DOHH2 (cell line): ENCODE measurements at regions not wholly inside any gene's neighbourhood (a gene's known extent, or its start where the extent isn't known, plus 50 kb on each side); places are given as distances from the start of the nearest gene placed in this dataset.

ENCODE experiments used
- H3F3A ChIP-seq: fragments of 200-600 bp; sonication (generic), shearing (Covaris generic); 2 replicates; pipeline ENCODE4 v1.6.0; 2016; ENCODE audit warnings: antibody characterized with exemption, mild to moderate bottlenecking; ENCODE audit not compliant: control insufficient read depth, insufficient read depth
- H3K27ac ChIP-seq: fragments of 200-600 bp; sonication (generic); 2 replicates; pipeline ENCODE4 v1.5.1; 2014; ENCODE audit warnings: low read depth, mild to moderate bottlenecking, low read length, moderate library complexity
- H3K27me3 ChIP-seq: fragments of 200-600 bp; sonication (generic); 2 replicates; pipeline ENCODE4 v1.6.1; 2014; ENCODE audit warnings: mild to moderate bottlenecking, low read length, mixed read lengths; ENCODE audit not compliant: control insufficient read depth
- H3K36me3 ChIP-seq: fragments of 200-600 bp; sonication (generic); 2 replicates; pipeline ENCODE4 v1.6.1; 2014; ENCODE audit warnings: mild to moderate bottlenecking, low read length, moderate library complexity, mixed read lengths; ENCODE audit not compliant: control insufficient read depth
- H3K4me1 ChIP-seq: fragments of 200-600 bp; sonication (generic); 2 replicates; pipeline ENCODE4 v1.6.1; 2014; ENCODE audit warnings: mild to moderate bottlenecking, low read length, mixed read lengths; ENCODE audit not compliant: control insufficient read depth
- H3K4me2 ChIP-seq: fragments of 200-600 bp; sonication (generic); 2 replicates; pipeline ENCODE4 v1.6.0; 2014; ENCODE audit warnings: mild to moderate bottlenecking, low read length, moderate library complexity
- H3K4me3 ChIP-seq: fragments of 200-600 bp; sonication (generic); 2 replicates; pipeline ENCODE4 v1.5.1; 2014; ENCODE audit warnings: mild to moderate bottlenecking, low read length, mixed read lengths
- H3K79me2 ChIP-seq: fragments of 200-600 bp; sonication (generic); 2 replicates; pipeline ENCODE4 v1.6.1; 2014; ENCODE audit warnings: mild to moderate bottlenecking, low read length, mixed read lengths; ENCODE audit not compliant: control insufficient read depth
- H3K9me2 ChIP-seq: fragments of 200-600 bp; sonication (generic); replicated peaks from 2 replicates; pipeline ENCODE4 v1.6.1; 2014; ENCODE audit warnings: mild to moderate bottlenecking, low read length, mixed read lengths; ENCODE audit not compliant: control insufficient read depth
- H3K9me3 ChIP-seq: fragments of 200-600 bp; sonication (generic); 2 replicates; pipeline ENCODE4 v1.6.1; 2014; ENCODE audit warnings: antibody characterized with exemption, low read length, mixed read lengths; ENCODE audit not compliant: control insufficient read depth, insufficient read depth
- H4K20me1 ChIP-seq: fragments of 200-600 bp; sonication (generic); 2 replicates; pipeline ENCODE4 v1.6.0; 2014; ENCODE audit warnings: low read depth, mild to moderate bottlenecking, antibody characterized with exemption, low read length, moderate library complexity; ENCODE audit not compliant: control insufficient read depth, insufficient read depth
- EZH2phosphoT487 ChIP-seq: fragments of 200-600 bp; sonication (generic); IDR thresholded peaks from 2 replicates; pipeline ENCODE4 v1.6.1; 2017; ENCODE audit warnings: borderline replicate concordance, mild to moderate bottlenecking, antibody characterized with exemption, low read length, moderate library complexity, mixed read lengths
- TF ChIP-seq, protein P1 (sequence below): fragments of 200-600 bp; sonication (generic); IDR thresholded peaks from one replicate; pipeline ENCODE4 v1.5.1; 2014; ENCODE audit warnings: antibody characterized with exemption, mild to moderate bottlenecking, low read depth, low read length; ENCODE audit not compliant: poor library complexity, severe bottlenecking

DNA sequence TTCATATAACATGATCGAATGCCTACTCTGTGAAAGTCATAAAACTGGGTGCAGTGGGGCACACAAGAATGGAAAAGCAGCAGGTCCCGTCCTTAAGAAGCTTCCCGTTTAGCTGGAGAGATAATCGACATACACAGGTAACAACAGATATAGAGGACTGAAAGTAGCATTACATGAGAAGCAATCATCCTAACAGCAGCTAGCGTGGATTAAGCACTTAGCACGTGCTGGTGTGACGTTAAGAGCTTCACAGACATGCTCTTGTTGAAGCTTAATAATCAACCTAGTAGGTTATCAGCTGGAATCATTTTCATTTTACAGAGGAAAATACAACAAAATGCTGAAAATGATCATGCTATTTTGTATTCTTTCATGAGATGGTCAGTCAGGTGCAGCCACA is 184.8 kb downstream of the GPAM start:
- H3K9me2 ChIP-seq, result no peaks in the 10 kb centered on the region
- H3K27ac ChIP-seq, result no peak overlapping the region
- H3K27me3 ChIP-seq, result no peaks in the 10 kb centered on the region
- H3K36me3 ChIP-seq, result no peaks in the 10 kb centered on the region
- no peak overlapping the region for H3K4me2 ChIP-seq
- no peaks in the 10 kb centered on the region for H3K4me1 ChIP-seq
- H3K4me3 ChIP-seq, result no peak overlapping the region
- no peaks in the 10 kb centered on the region for H3K9me3 ChIP-seq
- no peaks in the 10 kb centered on the region for H3K79me2 ChIP-seq
- H4K20me1 ChIP-seq, result no peaks in the 10 kb centered on the region
- no peak for TF ChIP-seq EZH2phosphoT487
- TF ChIP-seq, protein P1, sequence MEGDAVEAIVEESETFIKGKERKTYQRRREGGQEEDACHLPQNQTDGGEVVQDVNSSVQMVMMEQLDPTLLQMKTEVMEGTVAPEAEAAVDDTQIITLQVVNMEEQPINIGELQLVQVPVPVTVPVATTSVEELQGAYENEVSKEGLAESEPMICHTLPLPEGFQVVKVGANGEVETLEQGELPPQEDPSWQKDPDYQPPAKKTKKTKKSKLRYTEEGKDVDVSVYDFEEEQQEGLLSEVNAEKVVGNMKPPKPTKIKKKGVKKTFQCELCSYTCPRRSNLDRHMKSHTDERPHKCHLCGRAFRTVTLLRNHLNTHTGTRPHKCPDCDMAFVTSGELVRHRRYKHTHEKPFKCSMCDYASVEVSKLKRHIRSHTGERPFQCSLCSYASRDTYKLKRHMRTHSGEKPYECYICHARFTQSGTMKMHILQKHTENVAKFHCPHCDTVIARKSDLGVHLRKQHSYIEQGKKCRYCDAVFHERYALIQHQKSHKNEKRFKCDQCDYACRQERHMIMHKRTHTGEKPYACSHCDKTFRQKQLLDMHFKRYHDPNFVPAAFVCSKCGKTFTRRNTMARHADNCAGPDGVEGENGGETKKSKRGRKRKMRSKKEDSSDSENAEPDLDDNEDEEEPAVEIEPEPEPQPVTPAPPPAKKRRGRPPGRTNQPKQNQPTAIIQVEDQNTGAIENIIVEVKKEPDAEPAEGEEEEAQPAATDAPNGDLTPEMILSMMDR, result no peak
- no peaks in the 10 kb centered on the region for H3F3A ChIP-seq

DNA sequence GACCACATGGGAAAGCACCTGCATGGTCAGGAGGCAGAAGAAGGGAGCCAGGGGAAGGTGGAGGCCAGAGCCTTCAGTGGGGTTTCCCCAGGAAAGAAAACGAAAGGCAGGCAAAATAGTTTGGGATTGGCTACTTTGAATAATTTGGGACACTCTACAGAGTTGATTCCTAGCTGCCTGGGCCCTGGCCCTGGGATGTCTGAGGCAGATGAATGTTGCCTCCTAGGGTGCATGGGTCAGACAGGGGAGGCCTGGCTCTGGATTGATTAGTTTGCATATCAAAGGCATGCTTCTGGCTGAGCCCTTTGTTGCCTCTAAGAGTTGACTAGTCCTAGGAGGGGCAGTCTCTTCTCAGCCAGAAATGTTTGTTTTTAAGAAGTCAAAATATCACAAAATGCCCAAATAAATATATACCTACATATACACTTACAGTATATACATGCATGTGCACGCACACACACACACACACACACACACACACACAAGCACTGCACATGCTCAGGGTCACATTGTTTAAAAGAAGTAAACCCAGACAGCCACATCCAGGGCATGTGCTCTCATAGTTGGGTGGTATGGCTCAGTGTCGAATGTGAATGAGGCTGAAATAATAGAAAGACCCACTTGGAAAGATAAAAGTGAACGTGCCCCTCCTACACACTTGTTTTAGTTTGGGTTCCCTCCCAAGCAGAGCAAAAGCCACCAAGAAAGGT is 184.2 kb downstream of the GPAM start:
- H3K4me3 ChIP-seq, result no peak overlapping the region
- no peaks in the 10 kb centered on the region for H4K20me1 ChIP-seq
- no peak overlapping the region for H3K4me2 ChIP-seq
- H3K79me2 ChIP-seq, result no peaks in the 10 kb centered on the region
- TF ChIP-seq, protein P1, result no peak
- TF ChIP-seq EZH2phosphoT487, result no peak
- H3K27me3 ChIP-seq, result no peaks in the 10 kb centered on the region
- H3K4me1 ChIP-seq, result no peaks in the 10 kb centered on the region
- no peaks in the 10 kb centered on the region for H3K36me3 ChIP-seq
- no peaks in the 10 kb centered on the region for H3K9me3 ChIP-seq
- no peaks in the 10 kb centered on the region for H3F3A ChIP-seq
- no peaks in the 10 kb centered on the region for H3K9me2 ChIP-seq
- no peak overlapping the region for H3K27ac ChIP-seq

DNA sequence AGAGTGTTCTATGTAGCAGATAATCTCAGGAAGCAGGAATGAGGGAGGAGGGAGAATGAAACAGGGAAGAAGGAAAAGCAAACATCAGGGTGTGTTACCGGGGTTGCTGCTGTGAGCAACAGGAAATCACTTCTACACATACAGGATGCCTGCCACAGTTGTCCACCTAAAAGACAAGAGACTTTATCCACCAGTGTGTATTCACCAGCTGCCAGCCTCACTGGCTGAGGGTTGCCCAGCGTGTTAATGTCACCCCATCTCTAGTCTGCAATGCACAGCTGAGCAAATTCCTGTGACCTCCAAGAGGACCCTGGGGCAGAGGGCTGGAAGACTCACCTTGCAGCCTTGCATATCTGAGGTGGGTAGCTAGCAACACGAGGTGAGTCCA is 183.7 kb downstream of the GPAM start:
- Histone ChIP-seq H3K27me3 (no peaks in the 10 kb centered on the region), H3K4me2 (no peak overlapping the region), H3K27ac (no peak overlapping the region), H4K20me1 (no peaks in the 10 kb centered on the region), H3K4me3 (no peak overlapping the region), H3K36me3 (no peaks in the 10 kb centered on the region), H3K79me2 (no peaks in the 10 kb centered on the region), H3K9me3 (no peaks in the 10 kb centered on the region), H3K4me1 (no peaks in the 10 kb centered on the region), H3K9me2 (no peaks in the 10 kb centered on the region), H3F3A (no peaks in the 10 kb centered on the region)
- TF ChIP-seq, protein P1, result no peak
- TF ChIP-seq EZH2phosphoT487, result no peak
